HL-60 (cell line): ENCODE measurements at regions not wholly inside any gene's neighbourhood (a gene's known extent, or its start where the extent isn't known, plus 50 kb on each side); places are given as distances from the start of the nearest gene placed in this dataset.

Experiments used
- CTCF ChIP-seq: IDR thresholded peaks from one replicate; pipeline ENCODE4 v1.5.1; 2011; ENCODE audit warnings: low read length, control low read depth, inconsistent platforms; ENCODE audit not compliant: insufficient read depth
- REST ChIP-seq: IDR thresholded peaks from 2 replicates; pipeline ENCODE4 v1.6.1; 2012; ENCODE audit warnings: low read depth; ENCODE audit not compliant: insufficient replicate concordance

- TF ChIP-seq CTCF (no peak), REST (no peak)
Observed at GRCh38 chr18:40698129-40698528, 1256.9 kb upstream of the PIK3C3 start.
